GM18519 (cell line): ENCODE measurements at regions not wholly inside any gene's neighbourhood (a gene's known extent, or its start where the extent isn't known, plus 50 kb on each side); places are given as distances from the start of the nearest gene placed in this dataset.

Experiments
- ATAC-seq: cut with Tn5 transposase; IDR thresholded peaks from one replicate; pipeline ENCODE4 v1.9.1; 2021; ENCODE audit warnings: mild to moderate bottlenecking, moderate library complexity; ENCODE audit not compliant: unreplicated experiment, low FRiP score

GRCh38 chr15:89421219-89421618, 75.2 kb downstream of the RHCG start:
- no peak for ATAC-seq

GRCh38 chr15:89419370-89419984, 76.9 kb downstream of the RHCG start:
- ATAC-seq = no peak

- no peak for ATAC-seq
These were observed 79.1 kb downstream of the RHCG start for GRCh38 chr15:89417206-89417725.

GRCh38 chr15:89416339-89417183, 79.8 kb downstream of the RHCG start:
- ATAC-seq = peak; percentile 79

DNA sequence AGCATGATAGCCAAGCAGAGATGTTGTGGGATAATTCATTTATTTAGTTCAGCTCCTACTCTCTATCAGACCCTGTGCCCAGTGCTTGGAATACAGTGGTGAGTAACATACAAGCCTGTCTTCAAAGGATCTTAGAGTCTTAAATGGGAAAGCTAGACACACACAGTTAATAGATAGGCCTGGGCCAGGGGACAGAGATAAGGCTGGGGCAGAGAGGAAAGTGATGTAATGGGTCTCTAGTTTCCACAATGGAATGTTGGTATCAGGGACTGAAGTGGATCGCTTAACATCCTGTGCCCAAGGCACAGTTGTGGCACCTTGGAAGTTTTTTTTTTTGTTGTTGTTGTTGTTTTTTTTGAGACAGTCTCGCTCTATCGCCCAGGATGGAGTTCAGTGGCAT, 79.9 kb upstream of the POLG start:
- no peak for ATAC-seq

- ATAC-seq = no peak
These were observed 79.3 kb upstream of the POLG start for GRCh38 chr15:89413877-89414276.

GRCh38 chr15:89412905-89413411, 78.3 kb upstream of the POLG start:
- ATAC-seq = no peak

DNA sequence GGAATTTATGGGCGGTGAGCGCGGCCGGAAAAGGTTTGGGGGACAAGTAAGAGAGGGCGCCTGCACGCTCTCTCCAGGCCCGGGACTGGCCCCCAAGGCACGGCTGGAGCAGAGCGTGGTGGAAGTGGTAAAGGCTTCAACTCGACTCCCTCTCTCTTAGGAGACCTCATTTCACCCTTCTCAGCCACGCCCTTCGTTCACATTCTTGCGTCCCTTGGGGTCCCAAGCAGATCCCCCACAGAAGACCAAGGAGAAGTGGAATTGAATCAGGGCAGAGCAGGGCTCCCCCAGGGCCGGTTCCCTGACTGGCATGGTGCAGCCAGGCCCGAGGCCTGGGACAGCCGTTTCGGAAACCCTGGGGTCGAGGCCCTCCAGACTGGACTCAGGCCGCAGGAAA, 75.4 kb upstream of the POLG start:
- ATAC-seq = no peak

- ATAC-seq = no peak
These were observed 74.8 kb upstream of the POLG start for GRCh38 chr15:89409184-89410038.

- no peak for ATAC-seq
These were observed 74.0 kb upstream of the POLG start for GRCh38 chr15:89408372-89409183.

DNA sequence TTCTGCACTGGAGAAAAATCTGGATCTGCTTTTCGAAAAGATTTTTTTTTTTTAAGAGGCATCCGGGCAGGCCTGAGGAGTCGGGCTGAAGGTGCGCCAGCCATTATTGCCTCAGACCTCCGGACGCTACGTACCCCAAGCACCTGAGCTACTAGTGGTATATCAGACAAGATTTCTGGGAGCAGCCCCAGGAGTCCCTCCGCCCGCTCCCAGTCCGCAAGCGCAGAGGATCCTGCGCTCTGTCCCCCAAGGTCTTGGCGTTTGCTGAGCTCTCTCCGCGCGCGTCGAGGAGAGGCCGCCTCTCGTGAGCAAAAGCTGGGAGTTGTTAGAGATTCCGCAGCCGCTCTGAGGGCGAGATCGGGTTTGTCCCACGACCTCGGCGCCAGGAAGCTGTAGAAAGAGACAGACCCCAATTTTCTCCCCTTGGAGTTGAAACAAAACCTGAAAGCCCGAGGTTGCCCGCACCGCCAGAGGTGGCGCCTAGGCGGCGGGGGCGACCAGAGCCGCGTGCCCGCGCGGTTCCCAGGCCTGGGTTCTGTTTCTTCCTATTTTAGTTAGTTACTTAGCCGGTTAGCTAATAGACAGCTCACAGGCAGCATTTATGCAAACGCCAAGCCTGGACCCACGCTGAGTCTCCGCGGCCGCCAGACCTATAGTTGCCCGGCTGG, 72.5 kb upstream of the POLG start:
- no peak for ATAC-seq

- no peak for ATAC-seq
These were observed 71.8 kb upstream of the POLG start for GRCh38 chr15:89406218-89406939.

- ATAC-seq = no peak
These were observed 70.9 kb upstream of the POLG start for GRCh38 chr15:89405494-89405893.

DNA sequence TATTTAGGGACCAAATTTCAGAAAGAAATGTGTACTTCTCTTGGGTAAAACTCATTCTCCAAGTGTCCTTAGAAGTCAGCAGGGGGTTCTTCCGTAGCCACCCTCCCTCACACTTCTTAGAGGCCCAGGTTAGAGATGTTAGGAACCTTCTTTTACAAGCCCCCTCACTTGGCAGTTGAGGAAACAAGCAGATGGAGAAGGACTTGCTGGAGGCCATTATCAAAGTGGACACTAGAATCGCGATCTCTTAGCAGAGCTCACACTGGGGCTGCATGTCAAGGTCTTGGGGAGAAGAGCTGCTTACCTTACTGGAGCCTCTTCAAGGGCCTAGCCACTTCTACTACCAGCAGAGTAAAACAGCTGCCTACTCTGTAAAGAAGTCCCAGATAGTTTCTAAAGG, 69.4 kb upstream of the POLG start:
- ATAC-seq = no peak

DNA sequence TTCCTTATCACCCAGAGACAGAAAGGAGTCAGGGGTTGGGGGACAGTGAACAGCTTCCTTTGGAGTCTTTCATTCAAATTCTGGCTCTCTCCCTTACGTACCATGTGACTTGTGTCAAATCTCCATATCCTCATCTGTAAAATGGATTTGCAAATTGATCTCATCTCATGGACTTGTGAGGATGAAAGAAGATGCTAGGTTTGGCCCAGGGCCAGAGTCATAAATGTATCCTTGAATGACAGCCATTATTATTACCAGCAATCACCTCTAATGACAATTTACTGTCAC, 67.8 kb upstream of the POLG start:
- no peak for ATAC-seq

- ATAC-seq = no peak
These were observed 67.2 kb upstream of the POLG start for GRCh38 chr15:89401631-89402517.

DNA sequence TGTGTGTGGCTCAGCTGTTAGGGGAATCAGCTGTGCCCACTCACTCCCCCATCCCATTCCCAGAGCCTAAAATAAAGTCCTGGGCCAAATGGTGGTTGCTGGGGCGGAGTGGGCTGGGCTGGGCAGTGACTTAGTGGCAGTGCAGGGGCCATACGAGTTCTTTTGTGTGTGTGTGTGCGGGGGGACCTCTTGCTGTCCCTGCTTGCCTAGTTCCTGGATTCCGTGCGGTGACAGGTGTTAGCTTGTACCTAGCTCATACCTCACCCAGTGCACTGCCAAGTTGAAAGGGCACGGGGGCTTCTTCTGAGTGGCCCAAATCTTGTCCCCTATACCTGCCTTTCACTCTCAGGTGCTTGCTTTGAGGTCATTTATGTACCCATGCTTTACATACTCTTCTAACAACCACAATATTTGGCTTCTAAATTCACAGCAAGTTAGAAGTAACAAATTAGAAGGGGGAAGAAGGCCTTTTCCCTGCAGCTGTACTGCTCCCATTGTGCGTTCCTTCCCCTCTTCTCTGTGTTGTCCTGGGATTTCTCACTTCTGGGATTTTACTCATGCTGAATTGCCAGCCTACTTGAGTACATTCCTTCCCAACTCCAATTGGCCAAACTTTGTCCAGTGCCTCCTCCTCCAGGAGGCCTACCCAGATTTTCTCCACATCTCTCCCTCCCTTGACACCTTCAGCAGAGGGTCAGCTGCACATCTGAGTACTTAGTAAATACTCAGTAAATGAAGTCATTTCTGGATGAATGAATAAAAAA, 66.3 kb upstream of the POLG start:
- no peak for ATAC-seq
